ENCODE measurements at regions not wholly inside any gene's neighbourhood (a gene's known extent, or its start where the extent isn't known, plus 50 kb on each side); places are given as distances from the start of the nearest gene placed in this dataset.

DNA sequence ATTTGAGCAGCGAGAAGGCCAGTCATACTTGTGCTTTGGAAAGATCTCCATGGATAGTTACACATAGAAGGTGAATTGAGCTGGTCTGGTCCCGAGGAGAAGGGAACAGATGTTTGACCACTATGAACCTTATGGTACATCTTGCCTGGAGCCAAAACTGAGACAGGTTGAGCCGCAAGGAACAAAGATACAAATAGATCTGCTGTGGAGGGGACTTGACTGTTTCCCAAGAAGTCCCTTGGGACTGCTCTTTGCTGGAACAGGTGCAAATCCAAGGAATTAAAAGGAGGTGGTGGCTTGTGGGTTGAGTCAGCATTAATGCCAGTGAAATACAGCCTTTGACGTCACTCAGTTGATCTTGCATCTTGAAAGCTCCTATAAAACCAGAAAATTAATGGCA, 68.8 kb upstream of the PRIMA1 start:
- peaks cover 5% of the 10 kb centered on the region; the same call in 1 of the 2 replicates for H3K27me3 Mint-ChIP-seq (ENCODE audit: low read depth)
- H3K4me1 Mint-ChIP-seq: peaks cover 15% of the 10 kb centered on the region
- no peak for DNase-seq (ENCODE audit: low spot score)
- no peak overlapping the region for H3K27ac Mint-ChIP-seq
- TF ChIP-seq CREB1 (CRISPR knock-in tag; IDR thresholded peaks at IDR 0.05) (no peak), TCF7 (CRISPR knock-in tag; IDR thresholded peaks at IDR 0.05; ENCODE audit: low read depth) (no peak)
- TF ChIP-seq, protein P1, sequence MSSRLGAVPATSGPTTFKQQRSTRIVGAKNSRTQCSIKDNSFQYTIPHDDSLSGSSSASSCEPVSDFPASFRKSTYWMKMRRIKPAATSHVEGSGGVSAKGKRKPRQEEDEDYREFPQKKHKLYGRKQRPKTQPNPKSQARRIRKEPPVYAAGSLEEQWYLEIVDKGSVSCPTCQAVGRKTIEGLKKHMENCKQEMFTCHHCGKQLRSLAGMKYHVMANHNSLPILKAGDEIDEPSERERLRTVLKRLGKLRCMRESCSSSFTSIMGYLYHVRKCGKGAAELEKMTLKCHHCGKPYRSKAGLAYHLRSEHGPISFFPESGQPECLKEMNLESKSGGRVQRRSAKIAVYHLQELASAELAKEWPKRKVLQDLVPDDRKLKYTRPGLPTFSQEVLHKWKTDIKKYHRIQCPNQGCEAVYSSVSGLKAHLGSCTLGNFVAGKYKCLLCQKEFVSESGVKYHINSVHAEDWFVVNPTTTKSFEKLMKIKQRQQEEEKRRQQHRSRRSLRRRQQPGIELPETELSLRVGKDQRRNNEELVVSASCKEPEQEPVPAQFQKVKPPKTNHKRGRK (CRISPR knock-in tag; IDR thresholded peaks at IDR 0.05; ENCODE audit: borderline replicate concordance): no peak
- H3K36me3 Mint-ChIP-seq: no peaks in the 10 kb centered on the region
- H3K9me3 Mint-ChIP-seq: no peaks in the 10 kb centered on the region
- CTCF ChIA-PET: interaction anchor here (0.7 to 2.6 kb wide), 3 partner anchors 17 to 82 kb away, joined by 3 to 11 read pairs (median 4); no protein-coding TSS in a partner anchor
- POLR2A ChIA-PET: interaction anchor here (0.6 kb wide), 1 partner anchor 80 kb away, joined by 3 read pairs; no protein-coding TSS in a partner anchor
- ATAC-seq: no peak
- H3K4me3 Mint-ChIP-seq: no peak overlapping the region

DNA sequence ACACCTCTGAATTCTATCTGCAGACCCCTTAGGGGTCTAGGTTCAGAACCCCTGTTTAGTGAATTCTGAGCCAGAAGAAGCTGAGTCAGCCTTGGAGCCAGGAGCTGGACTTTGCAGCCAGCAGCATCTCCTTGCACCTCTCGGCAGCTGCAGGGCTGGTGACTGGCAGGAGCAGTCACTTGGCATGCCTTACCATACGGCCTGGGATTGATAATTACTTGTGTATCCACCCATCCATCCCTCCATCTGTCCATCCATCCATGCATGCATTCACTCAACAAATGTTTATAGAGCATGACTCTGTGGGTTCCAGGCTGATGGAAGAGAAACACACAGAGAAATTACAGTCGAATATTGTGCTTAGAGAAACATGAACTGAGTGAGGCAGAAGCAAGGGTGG, 67.5 kb upstream of the PRIMA1 start:
- Mint-ChIP-seq H3K9me3 (no peaks in the 10 kb centered on the region), H3K4me1 (peaks cover 15% of the 10 kb centered on the region), H3K4me3 (no peak overlapping the region), H3K27me3 (ENCODE audit: low read depth) (0 out of 2 replicates have a peak, but pooled peaks cover 1% of the 10 kb centered on the region), H3K36me3 (no peaks in the 10 kb centered on the region), H3K27ac (no peak overlapping the region)
- ATAC-seq (no peak), DNase-seq (ENCODE audit: low spot score) (no peak)
- POLR2A ChIA-PET: no interaction called here
- CTCF ChIA-PET: interaction anchor here (2.6 kb wide), 1 partner anchor 47 kb away, joined by 11 read pairs; no protein-coding TSS in a partner anchor
- TF ChIP-seq, protein P2, sequence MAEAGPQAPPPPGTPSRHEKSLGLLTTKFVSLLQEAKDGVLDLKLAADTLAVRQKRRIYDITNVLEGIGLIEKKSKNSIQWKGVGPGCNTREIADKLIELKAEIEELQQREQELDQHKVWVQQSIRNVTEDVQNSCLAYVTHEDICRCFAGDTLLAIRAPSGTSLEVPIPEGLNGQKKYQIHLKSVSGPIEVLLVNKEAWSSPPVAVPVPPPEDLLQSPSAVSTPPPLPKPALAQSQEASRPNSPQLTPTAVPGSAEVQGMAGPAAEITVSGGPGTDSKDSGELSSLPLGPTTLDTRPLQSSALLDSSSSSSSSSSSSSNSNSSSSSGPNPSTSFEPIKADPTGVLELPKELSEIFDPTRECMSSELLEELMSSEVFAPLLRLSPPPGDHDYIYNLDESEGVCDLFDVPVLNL (CRISPR knock-in tag; IDR thresholded peaks at IDR 0.05; ENCODE audit: borderline replicate concordance, low read depth): no peak
- no peak for TF ChIP-seq TCF7 (CRISPR knock-in tag; IDR thresholded peaks at IDR 0.05; ENCODE audit: low read depth)

DNA sequence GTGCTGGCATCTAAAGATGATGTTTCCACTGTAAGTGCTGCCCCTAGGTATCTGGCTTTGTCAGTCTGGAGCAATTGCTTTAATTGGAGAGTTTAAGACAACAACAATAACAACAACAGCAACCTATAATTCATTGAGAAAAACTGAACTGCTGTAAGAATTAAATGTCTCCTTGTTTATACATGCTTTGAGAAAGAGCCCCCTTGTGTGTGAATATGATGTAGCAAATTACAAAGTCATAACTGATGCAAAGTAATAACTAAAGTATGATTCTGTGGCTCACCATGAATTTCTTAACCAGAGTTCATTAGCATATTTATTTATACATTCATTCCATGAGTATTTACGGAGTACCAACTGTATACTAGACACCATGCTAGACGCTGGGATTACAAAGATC, 59.2 kb upstream of the PRIMA1 start:
- Mint-ChIP-seq H3K9me3 (peaks cover 9% of the 10 kb centered on the region; the same call in 1 of the 2 replicates), H3K36me3 (no peaks in the 10 kb centered on the region)
- no peak for ATAC-seq

More for the DNA sequence above, 59.2 kb upstream of the PRIMA1 start:
- POLR2A ChIA-PET: no interaction called here
- TF ChIP-seq, protein P3, sequence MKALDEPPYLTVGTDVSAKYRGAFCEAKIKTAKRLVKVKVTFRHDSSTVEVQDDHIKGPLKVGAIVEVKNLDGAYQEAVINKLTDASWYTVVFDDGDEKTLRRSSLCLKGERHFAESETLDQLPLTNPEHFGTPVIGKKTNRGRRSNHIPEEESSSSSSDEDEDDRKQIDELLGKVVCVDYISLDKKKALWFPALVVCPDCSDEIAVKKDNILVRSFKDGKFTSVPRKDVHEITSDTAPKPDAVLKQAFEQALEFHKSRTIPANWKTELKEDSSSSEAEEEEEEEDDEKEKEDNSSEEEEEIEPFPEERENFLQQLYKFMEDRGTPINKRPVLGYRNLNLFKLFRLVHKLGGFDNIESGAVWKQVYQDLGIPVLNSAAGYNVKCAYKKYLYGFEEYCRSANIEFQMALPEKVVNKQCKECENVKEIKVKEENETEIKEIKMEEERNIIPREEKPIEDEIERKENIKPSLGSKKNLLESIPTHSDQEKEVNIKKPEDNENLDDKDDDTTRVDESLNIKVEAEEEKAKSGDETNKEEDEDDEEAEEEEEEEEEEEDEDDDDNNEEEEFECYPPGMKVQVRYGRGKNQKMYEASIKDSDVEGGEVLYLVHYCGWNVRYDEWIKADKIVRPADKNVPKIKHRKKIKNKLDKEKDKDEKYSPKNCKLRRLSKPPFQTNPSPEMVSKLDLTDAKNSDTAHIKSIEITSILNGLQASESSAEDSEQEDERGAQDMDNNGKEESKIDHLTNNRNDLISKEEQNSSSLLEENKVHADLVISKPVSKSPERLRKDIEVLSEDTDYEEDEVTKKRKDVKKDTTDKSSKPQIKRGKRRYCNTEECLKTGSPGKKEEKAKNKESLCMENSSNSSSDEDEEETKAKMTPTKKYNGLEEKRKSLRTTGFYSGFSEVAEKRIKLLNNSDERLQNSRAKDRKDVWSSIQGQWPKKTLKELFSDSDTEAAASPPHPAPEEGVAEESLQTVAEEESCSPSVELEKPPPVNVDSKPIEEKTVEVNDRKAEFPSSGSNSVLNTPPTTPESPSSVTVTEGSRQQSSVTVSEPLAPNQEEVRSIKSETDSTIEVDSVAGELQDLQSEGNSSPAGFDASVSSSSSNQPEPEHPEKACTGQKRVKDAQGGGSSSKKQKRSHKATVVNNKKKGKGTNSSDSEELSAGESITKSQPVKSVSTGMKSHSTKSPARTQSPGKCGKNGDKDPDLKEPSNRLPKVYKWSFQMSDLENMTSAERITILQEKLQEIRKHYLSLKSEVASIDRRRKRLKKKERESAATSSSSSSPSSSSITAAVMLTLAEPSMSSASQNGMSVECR (CRISPR knock-in tag; IDR thresholded peaks at IDR 0.05; ENCODE audit: borderline replicate concordance): no peak
- no peak for TF ChIP-seq ZNF423 (CRISPR knock-in tag; IDR thresholded peaks at IDR 0.05)
- TF ChIP-seq, protein P4, sequence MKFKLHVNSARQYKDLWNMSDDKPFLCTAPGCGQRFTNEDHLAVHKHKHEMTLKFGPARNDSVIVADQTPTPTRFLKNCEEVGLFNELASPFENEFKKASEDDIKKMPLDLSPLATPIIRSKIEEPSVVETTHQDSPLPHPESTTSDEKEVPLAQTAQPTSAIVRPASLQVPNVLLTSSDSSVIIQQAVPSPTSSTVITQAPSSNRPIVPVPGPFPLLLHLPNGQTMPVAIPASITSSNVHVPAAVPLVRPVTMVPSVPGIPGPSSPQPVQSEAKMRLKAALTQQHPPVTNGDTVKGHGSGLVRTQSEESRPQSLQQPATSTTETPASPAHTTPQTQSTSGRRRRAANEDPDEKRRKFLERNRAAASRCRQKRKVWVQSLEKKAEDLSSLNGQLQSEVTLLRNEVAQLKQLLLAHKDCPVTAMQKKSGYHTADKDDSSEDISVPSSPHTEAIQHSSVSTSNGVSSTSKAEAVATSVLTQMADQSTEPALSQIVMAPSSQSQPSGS (CRISPR knock-in tag; IDR thresholded peaks at IDR 0.05; ENCODE audit: borderline replicate concordance, low read depth): no peak
- no peak overlapping the region for H3K4me3 Mint-ChIP-seq
- DNase-seq (ENCODE audit: low spot score): no peak
- peaks cover 3% of the 10 kb centered on the region for H3K4me1 Mint-ChIP-seq
- H3K27me3 Mint-ChIP-seq (ENCODE audit: low read depth): no peaks in the 10 kb centered on the region
- CTCF ChIA-PET: no interaction called here
- no peak overlapping the region for H3K27ac Mint-ChIP-seq

Data from WTC11 (cell line).